Neuronal stem cell (in vitro differentiated cells): ENCODE measurements at regions not wholly inside any gene's neighbourhood (a gene's known extent, or its start where the extent isn't known, plus 50 kb on each side); places are given as distances from the start of the nearest gene placed in this dataset.

Experiments
- DNase-seq: peaks from one replicate; pipeline ENCODE4 v3.0.0-alpha.2; 2013; ENCODE audit warnings: low spot score
- H2AFZ ChIP-seq: one replicate; pipeline ENCODE4 v1.6.1; 2013; ENCODE audit warnings: mild to moderate bottlenecking, low read length, inconsistent platforms
- H2AK5ac ChIP-seq: 2 replicates; pipeline ENCODE4 v1.6.1; 2013; ENCODE audit warnings: low read depth, mild to moderate bottlenecking, inconsistent platforms, low read length, moderate library complexity, mixed read lengths
- H2BK120ac ChIP-seq: 2 replicates; pipeline ENCODE4 v1.6.1; 2013; ENCODE audit warnings: low read depth, mild to moderate bottlenecking, inconsistent platforms, low read length, moderate library complexity, mixed read lengths
- H2BK12ac ChIP-seq: one replicate; pipeline ENCODE4 v1.6.1; 2013; ENCODE audit warnings: low read length, inconsistent platforms
- H2BK15ac ChIP-seq: 2 replicates; pipeline ENCODE4 v1.6.1; 2013; ENCODE audit warnings: mild to moderate bottlenecking, low read length, inconsistent platforms, mixed read lengths
- H2BK5ac ChIP-seq: one replicate; pipeline ENCODE4 v1.6.1; 2013; ENCODE audit warnings: inconsistent platforms, mild to moderate bottlenecking, low read length, moderate library complexity
- H3K14ac ChIP-seq: one replicate; pipeline ENCODE4 v1.6.1; 2013; ENCODE audit warnings: low read length, inconsistent platforms
- H3K18ac ChIP-seq: 2 replicates; pipeline ENCODE4 v1.6.1; 2013; ENCODE audit warnings: low read length, inconsistent platforms
- H3K23ac ChIP-seq: 2 replicates; pipeline ENCODE4 v1.6.1; 2013; ENCODE audit warnings: low read depth, mild to moderate bottlenecking, mixed read lengths, low read length, inconsistent platforms; ENCODE audit not compliant: poor library complexity
- H3K27ac ChIP-seq: replicated peaks from 3 replicates; pipeline ENCODE4 v1.5.1; 2013; ENCODE audit warnings: low read length, inconsistent platforms
- H3K27me3 ChIP-seq, 3 experiments: 2 replicates each; pipeline ENCODE4 v1.6.1; 2013; ENCODE audit warnings: low read length in 3 of 3, mild to moderate bottlenecking in 2 of 3, inconsistent platforms in 1 of 3, low read depth in 1 of 3, mixed read lengths in 1 of 3, moderate library complexity in 1 of 3; ENCODE audit not compliant: control insufficient read depth in 3 of 3, insufficient read depth in 3 of 3
- H3K36me3 ChIP-seq, 2 donors: replicated peaks in 1 of 2; 2 replicates each; pipeline ENCODE4 v1.6.1; 2013; ENCODE audit warnings: low read length in 2 of 2; ENCODE audit not compliant: control insufficient read depth in 2 of 2, insufficient read depth in 2 of 2
- H3K4ac ChIP-seq: 2 replicates; pipeline ENCODE4 v1.6.1; 2013; ENCODE audit warnings: inconsistent platforms, mild to moderate bottlenecking, low read length, moderate library complexity
- H3K4me1 ChIP-seq, 2 donors: 1 replicate in 1 of 2; 2 replicates in 1 of 2; pipeline ENCODE4 v1.6.1; 2013; ENCODE audit warnings: low read length in 2 of 2, low read depth in 1 of 2; ENCODE audit not compliant: control insufficient read depth in 2 of 2, insufficient read depth in 1 of 2
- H3K4me2 ChIP-seq: one replicate; pipeline ENCODE4 v1.6.1; 2013; ENCODE audit warnings: mild to moderate bottlenecking, low read length, inconsistent platforms; ENCODE audit not compliant: insufficient read depth, poor library complexity, severe bottlenecking
- H3K4me3 ChIP-seq, 2 donors: 2 replicates each; pipeline ENCODE4 v1.5.1; 2013; ENCODE audit warnings: low read length in 2 of 2, mild to moderate bottlenecking in 2 of 2, inconsistent platforms in 1 of 2, moderate library complexity in 1 of 2
- H3K79me1 ChIP-seq: one replicate; pipeline ENCODE4 v1.6.1; 2013; ENCODE audit warnings: low read depth, mild to moderate bottlenecking, inconsistent platforms, low read length, moderate library complexity
- H3K9ac ChIP-seq: one replicate; pipeline ENCODE4 v1.6.1; 2013; ENCODE audit warnings: mild to moderate bottlenecking, low read depth, low read length, inconsistent platforms; ENCODE audit not compliant: poor library complexity
- H3K9me3 ChIP-seq, 2 donors: replicated peaks in 1 of 2; 2 replicates each; pipeline versions ENCODE3 to v1.6.1; 2013; ENCODE audit warnings: low read length in 2 of 2, mild to moderate bottlenecking in 2 of 2, inconsistent platforms in 1 of 2, low read depth in 1 of 2, mixed read lengths in 1 of 2, moderate library complexity in 1 of 2; ENCODE audit not compliant: control insufficient read depth in 2 of 2, insufficient read depth in 1 of 2
- H4K8ac ChIP-seq: one replicate; pipeline ENCODE4 v1.6.1; 2013; ENCODE audit warnings: low read depth, mild to moderate bottlenecking, inconsistent platforms, low read length, moderate library complexity
- H4K91ac ChIP-seq: one replicate; pipeline ENCODE4 v1.6.1; 2013; ENCODE audit warnings: low read length, low read depth, mild to moderate bottlenecking, inconsistent platforms; ENCODE audit not compliant: poor library complexity
- WGBS, 2 donors: extraction: QIAGEN DNeasy Blood & Tissue Kit; methylation state at CpG; one replicate each; pipeline ENCODE4 v1.1.7; 2013; ENCODE audit warnings: missing lambda C conversion rate in 2 of 2, mixed read lengths in 1 of 2; ENCODE audit not compliant: insufficient read length in 2 of 2, insufficient replicate concordance in 1 of 2; ENCODE audit errors: extremely low coverage in 2 of 2; 5-methylcytosine and 5-hydroxymethylcytosine counted together

DNA sequence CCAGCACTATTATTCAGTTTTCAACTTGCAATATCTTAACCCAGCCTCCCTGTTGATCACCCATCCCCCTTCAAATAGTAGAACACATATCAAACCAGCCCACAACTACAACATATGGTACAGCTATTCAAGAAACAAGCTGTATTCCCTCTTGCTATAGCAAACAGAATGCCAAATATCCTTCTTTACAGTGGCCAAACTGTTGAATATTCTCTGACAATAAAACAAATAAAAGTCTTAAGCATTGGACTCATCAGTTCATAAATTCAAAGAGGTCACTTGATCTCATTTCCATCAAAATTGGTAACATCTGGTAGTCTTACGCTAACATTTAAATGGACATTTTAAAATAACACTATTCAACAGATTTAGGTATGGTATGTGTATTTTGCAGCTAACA is 350.8 kb downstream of the EFNA5 start:
- Histone ChIP-seq H3K4me3 (no peak overlapping the region), H3K4me2 (no peak overlapping the region), H2BK120ac (no peak overlapping the region), H3K23ac (no peak overlapping the region), H2AFZ (no peak overlapping the region), H4K91ac (no peak overlapping the region), H2BK12ac (no peak overlapping the region), H3K4me1 (peaks cover 0 to 20% of the 10 kb centered on the region in 2 donors), H3K9me3 (no peaks in the 10 kb centered on the region), H3K27ac (no peak overlapping the region), H3K4ac (no peak overlapping the region), H3K18ac (no peak overlapping the region), H4K8ac (no peak overlapping the region), H3K14ac (no peak overlapping the region), H2BK5ac (no peak overlapping the region), H2BK15ac (no peak overlapping the region), H2AK5ac (no peak overlapping the region), H3K79me1 (no peaks in the 10 kb centered on the region), H3K9ac (no peak overlapping the region), H3K36me3 (no peaks in the 10 kb centered on the region), H3K27me3 (no peaks in the 10 kb centered on the region)
- DNase-seq: no peak
- no CpG with 5 or more reads among the region's 1 CpG for WGBS, 2 donors

GRCh38 chr5:107314330-107314729 is 356.4 kb downstream of the EFNA5 start:
- no peak overlapping the region for H2BK5ac ChIP-seq
- H3K4ac ChIP-seq: no peak overlapping the region
- no peak overlapping the region for H3K4me3 ChIP-seq
- no peak overlapping the region for H3K23ac ChIP-seq
- H3K27me3 ChIP-seq: no peaks in the 10 kb centered on the region
- DNase-seq: no peak
- no peak overlapping the region for H3K9ac ChIP-seq
- H3K27ac ChIP-seq: no peak overlapping the region
- H2AFZ ChIP-seq: peak overlapping the region; percentile 50
- no peak overlapping the region for H2BK120ac ChIP-seq
- H3K79me1 ChIP-seq: no peaks in the 10 kb centered on the region
- H3K18ac ChIP-seq: no peak overlapping the region
- H3K9me3 ChIP-seq: no peaks in the 10 kb centered on the region
- peaks cover 0 to 2% of the 10 kb centered on the region in 2 donors for H3K4me1 ChIP-seq
- H4K8ac ChIP-seq: no peak overlapping the region
- H2AK5ac ChIP-seq: no peak overlapping the region
- WGBS, 2 donors: no CpG with 5 or more reads among the region's 3 CpGs
- H4K91ac ChIP-seq: no peak overlapping the region
- H3K4me2 ChIP-seq: no peak overlapping the region
- no peak overlapping the region for H3K14ac ChIP-seq
- H3K36me3 ChIP-seq: no peaks in the 10 kb centered on the region
- no peak overlapping the region for H2BK12ac ChIP-seq
- H2BK15ac ChIP-seq: no peak overlapping the region

GRCh38 chr5:107313921-107314320 is 356.8 kb downstream of the EFNA5 start:
- H2BK120ac ChIP-seq: no peak overlapping the region
- H2BK12ac ChIP-seq: no peak overlapping the region
- H2AK5ac ChIP-seq: no peak overlapping the region
- H3K27ac ChIP-seq: no peak overlapping the region
- H3K4me3 ChIP-seq: no peak overlapping the region
- no peak overlapping the region for H3K9ac ChIP-seq
- H3K79me1 ChIP-seq: no peaks in the 10 kb centered on the region
- no peak overlapping the region for H2BK15ac ChIP-seq
- H3K4ac ChIP-seq: no peak overlapping the region
- no peaks in the 10 kb centered on the region for H3K36me3 ChIP-seq
- no peak overlapping the region for H2BK5ac ChIP-seq
- no peak overlapping the region for H3K23ac ChIP-seq
- no peaks in the 10 kb centered on the region for H3K9me3 ChIP-seq
- no peak overlapping the region for H4K8ac ChIP-seq
- no peak overlapping the region for H3K14ac ChIP-seq
- no peaks in the 10 kb centered on the region for H3K27me3 ChIP-seq
- peaks cover 0 to 2% of the 10 kb centered on the region in 2 donors for H3K4me1 ChIP-seq
- H4K91ac ChIP-seq: no peak overlapping the region
- no CpG with 5 or more reads among the region's 3 CpGs for WGBS, 2 donors
- no peak for DNase-seq
- H3K4me2 ChIP-seq: no peak overlapping the region
- H3K18ac ChIP-seq: peak overlapping the region; percentile 5
- H2AFZ ChIP-seq: peak overlapping the region; percentile 50

GRCh38 chr5:107313098-107313497 is 357.6 kb downstream of the EFNA5 start:
- Histone ChIP-seq H3K79me1 (no peaks in the 10 kb centered on the region), H3K4me3 (no peak overlapping the region), H3K18ac (no peak overlapping the region)

More at GRCh38 chr5:107313098-107313497, 357.6 kb downstream of the EFNA5 start:
- Histone ChIP-seq H3K4ac (no peak overlapping the region), H3K4me1 (peaks cover 0 to 2% of the 10 kb centered on the region in 2 donors), H4K91ac (no peak overlapping the region), H2AK5ac (no peak overlapping the region), H4K8ac (no peak overlapping the region), H3K14ac (no peak overlapping the region), H3K9ac (no peak overlapping the region), H3K4me2 (no peak overlapping the region), H2BK15ac (no peak overlapping the region), H2BK120ac (no peak overlapping the region), H2BK12ac (no peak overlapping the region), H3K23ac (no peak overlapping the region), H3K36me3 (no peaks in the 10 kb centered on the region), H2AFZ (no peak overlapping the region), H3K9me3 (no peaks in the 10 kb centered on the region), H3K27me3 (no peaks in the 10 kb centered on the region), H2BK5ac (no peak overlapping the region), H3K27ac (no peak overlapping the region)
- no CpG with 5 or more reads among the region's 3 CpGs for WGBS, 2 donors
- DNase-seq: no peak
